ENCODE measurements at regions not wholly inside any gene's neighbourhood (a gene's known extent, or its start where the extent isn't known, plus 50 kb on each side); places are given as distances from the start of the nearest gene placed in this dataset.
"Not testable (repeated sequence)": the region's sequence is repeated elsewhere in the genome, so short reads cannot be mapped to it uniquely, and the experiment has no call there.

GRCh38 chr7:136412952-136413351, 435.8 kb upstream of the MTPN start:
- DNase-seq (ENCODE audit: low read depth): no peak

- no peak for DNase-seq (ENCODE audit: low read depth)
These were observed 429.0 kb upstream of the MTPN start for GRCh38 chr7:136405931-136406777.

- DNase-seq (ENCODE audit: low read depth): no peak
These were observed 426.4 kb upstream of the MTPN start for GRCh38 chr7:136403591-136403990.

GRCh38 chr7:136400877-136401276, 423.7 kb upstream of the MTPN start:
- no peak for DNase-seq (ENCODE audit: low read depth)

GRCh38 chr7:136399385-136399784, 422.2 kb upstream of the MTPN start:
- DNase-seq (ENCODE audit: low read depth): no peak

GRCh38 chr7:136392856-136393255, 415.7 kb upstream of the MTPN start:
- DNase-seq (ENCODE audit: low read depth): no peak

- DNase-seq (ENCODE audit: low read depth): no peak
These were observed 414.2 kb upstream of the MTPN start for GRCh38 chr7:136391371-136391770.

- no peak for DNase-seq (ENCODE audit: low read depth)
These were observed 412.8 kb upstream of the MTPN start for GRCh38 chr7:136389933-136390332.

GRCh38 chr7:136386876-136387275, 409.7 kb upstream of the MTPN start:
- no peak for DNase-seq (ENCODE audit: low read depth)

GRCh38 chr7:136371409-136371808, 394.2 kb upstream of the MTPN start:
- DNase-seq (ENCODE audit: low read depth): not testable (repeated sequence)

GRCh38 chr7:136370137-136370536, 393.0 kb upstream of the MTPN start:
- no peak for DNase-seq (ENCODE audit: low read depth)

GRCh38 chr7:136369225-136369624, 392.1 kb upstream of the MTPN start:
- no peak for DNase-seq (ENCODE audit: low read depth)

- no peak for DNase-seq (ENCODE audit: low read depth)
These were observed 382.3 kb upstream of the MTPN start for GRCh38 chr7:136359333-136359903.

- DNase-seq (ENCODE audit: low read depth): no peak
These were observed 376.1 kb upstream of the MTPN start for GRCh38 chr7:136353287-136353686.

GRCh38 chr7:136348542-136349192, 371.5 kb upstream of the MTPN start:
- DNase-seq (ENCODE audit: low read depth): no peak

- DNase-seq (ENCODE audit: low read depth): no peak
These were observed 371.0 kb upstream of the MTPN start for GRCh38 chr7:136348142-136348541.

GRCh38 chr7:136347488-136347887, 370.3 kb upstream of the MTPN start:
- no peak for DNase-seq (ENCODE audit: low read depth)

GRCh38 chr7:136342251-136342650, 365.1 kb upstream of the MTPN start:
- no peak for DNase-seq (ENCODE audit: low read depth)

GRCh38 chr7:136339464-136339863, 362.3 kb upstream of the MTPN start:
- no peak for DNase-seq (ENCODE audit: low read depth)

- no peak for DNase-seq (ENCODE audit: low read depth)
These were observed 359.8 kb upstream of the MTPN start for GRCh38 chr7:136336932-136337331.

GRCh38 chr7:136333636-136334035, 356.5 kb upstream of the MTPN start:
- DNase-seq (ENCODE audit: low read depth): no peak

GRCh38 chr7:136326045-136326609, 349.0 kb upstream of the MTPN start:
- no peak for DNase-seq (ENCODE audit: low read depth)

GRCh38 chr7:136325578-136325977, 348.4 kb upstream of the MTPN start:
- no peak for DNase-seq (ENCODE audit: low read depth)

All from activated T-cell treated with anti-CD3 and anti-CD28 coated beads for 24 hours (primary cell).